ENCODE measurements at regions not wholly inside any gene's neighbourhood (a gene's known extent, or its start where the extent isn't known, plus 50 kb on each side); places are given as distances from the start of the nearest gene placed in this dataset.
"Not testable (repeated sequence)": the region's sequence is repeated elsewhere in the genome, so short reads cannot be mapped to it uniquely, and the experiment has no call there.

GRCh38 chr5:77908787-77909186, 132.6 kb upstream of the TBCA start:
- no peak for DNase-seq

DNA sequence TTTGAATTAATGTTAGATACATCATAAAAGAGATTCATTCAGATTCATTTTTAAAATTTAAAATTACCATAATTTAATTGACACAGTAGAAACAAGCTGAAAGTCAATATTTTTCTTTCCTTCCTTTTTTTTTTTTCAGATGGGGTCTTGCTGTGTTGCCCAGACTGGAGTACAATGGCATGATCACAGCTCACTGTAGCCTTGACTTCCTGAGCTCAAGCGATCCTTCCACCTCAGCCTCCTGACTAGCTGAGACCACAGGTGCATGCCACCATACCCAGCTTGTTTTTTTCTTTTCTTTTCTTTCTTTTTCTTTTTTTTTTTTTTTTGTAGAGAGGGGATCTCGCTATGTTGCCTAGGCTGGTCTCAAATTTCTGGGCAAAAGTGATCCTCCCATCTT, 131.6 kb upstream of the TBCA start:
- DNase-seq, result no peak

DNA sequence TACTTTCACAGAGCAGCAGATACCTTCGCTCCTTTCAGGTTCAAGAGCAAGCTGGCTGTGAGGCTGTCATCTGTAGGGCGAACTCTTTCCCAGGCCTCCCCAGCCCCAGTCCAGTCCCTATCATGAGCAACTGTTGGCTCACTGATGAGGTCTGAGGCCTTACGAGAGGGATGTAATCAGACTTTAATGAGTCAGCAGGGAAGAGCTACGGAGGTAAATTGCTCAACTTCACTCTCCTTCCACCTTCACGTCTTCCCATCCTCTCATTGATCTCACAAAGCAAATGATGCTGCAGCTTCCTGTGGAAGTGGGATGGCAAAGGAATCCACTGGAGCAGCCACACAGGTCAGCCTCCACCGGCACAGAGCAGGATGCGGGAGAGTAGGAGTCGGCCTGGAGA, 130.7 kb upstream of the TBCA start:
- DNase-seq, result no peak

- no peak for DNase-seq
These were observed 128.2 kb upstream of the TBCA start for GRCh38 chr5:77904362-77904761.

- DNase-seq, result no peak
These were observed 124.6 kb upstream of the TBCA start for GRCh38 chr5:77900691-77901090.

DNA sequence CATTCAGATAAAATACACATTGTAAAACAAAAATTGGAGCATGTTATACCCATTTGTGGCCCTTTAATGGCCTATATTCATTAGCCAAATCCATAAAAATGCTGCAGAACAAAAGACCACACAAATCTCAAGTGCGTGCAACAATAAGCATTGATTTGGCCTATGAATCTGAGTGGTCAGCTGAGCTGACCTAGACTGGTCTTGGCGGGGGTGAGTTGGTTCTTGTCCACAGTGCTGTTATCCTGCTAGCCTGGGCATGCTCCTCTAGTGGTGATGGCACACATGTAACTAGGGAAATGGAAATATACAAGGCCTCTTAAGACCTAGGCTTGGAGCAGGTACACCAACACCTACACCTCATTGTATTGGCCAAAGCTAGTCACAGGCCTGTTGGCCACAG, 122.2 kb upstream of the TBCA start:
- DNase-seq, result no peak

- DNase-seq, result no peak
These were observed 120.2 kb upstream of the TBCA start for GRCh38 chr5:77896338-77896737.

GRCh38 chr5:77894103-77894502, 118.0 kb upstream of the TBCA start:
- DNase-seq, result not testable (repeated sequence)

GRCh38 chr5:77893225-77893860, 117.2 kb upstream of the TBCA start:
- no peak for DNase-seq

DNA sequence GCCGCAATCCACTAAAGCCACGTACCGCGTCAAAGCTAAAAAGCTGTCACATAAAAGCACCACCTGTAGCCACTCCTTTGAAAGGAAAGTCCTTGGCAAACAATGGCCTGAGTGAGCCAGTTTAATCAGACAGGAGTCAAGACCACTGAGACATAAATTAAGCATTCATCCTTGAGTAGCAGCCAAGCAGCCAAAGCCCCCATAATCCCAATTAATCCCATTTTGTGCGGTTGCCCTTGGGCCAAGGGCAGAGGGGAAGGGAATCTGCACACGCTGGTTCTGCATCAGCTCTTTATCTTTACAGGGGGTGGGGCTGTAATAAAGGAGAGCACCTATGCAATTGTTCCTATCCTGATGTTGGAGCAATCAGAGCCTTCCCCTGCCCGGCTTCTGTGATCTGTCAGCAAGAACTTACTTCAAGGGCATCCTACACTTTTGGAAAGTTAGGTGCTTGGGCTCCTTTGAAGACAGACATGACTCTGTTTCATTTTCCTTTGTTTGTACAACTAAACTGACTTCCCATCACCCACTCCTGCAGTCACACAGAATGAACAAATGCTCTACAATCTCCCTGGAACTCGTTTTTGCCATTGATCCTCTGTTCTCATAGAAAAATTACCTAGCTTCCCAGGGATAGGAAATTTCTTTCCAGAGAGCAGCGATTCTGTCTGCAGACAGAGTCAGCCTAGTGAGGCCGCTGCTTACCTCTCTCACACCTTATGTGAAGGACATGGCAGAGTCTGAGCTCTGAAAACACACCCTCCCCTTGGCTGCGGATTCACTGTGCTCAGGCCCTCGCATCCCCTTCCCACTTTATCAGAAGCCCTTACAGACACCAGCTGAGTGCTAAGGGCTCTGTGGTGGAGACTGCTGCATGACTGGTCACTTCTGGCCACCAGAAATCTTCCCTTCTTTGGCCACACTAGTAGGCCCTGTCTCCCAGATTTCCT, 116.2 kb upstream of the TBCA start:
- DNase-seq, result no peak

DNA sequence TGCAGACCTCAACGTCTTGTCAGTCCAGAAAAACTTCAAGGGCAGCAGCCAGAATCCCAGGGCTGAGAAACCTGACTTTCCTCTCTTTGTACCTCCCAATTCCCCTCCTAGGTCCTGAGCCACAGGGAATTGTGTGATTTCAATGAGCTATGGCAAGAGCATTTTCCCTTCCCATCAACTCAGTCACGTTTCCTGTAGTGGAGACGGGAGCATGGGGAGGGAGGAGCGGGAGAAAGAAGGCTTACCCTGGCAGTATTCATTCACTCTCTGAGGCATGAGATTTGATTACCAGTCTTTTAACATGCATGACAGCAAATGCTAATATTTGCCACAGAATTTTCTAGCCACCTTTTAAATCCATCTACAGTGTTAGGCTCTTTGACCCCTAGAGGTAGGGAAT, 109.4 kb upstream of the TBCA start:
- no peak for DNase-seq

GRCh38 chr5:77882670-77883257, 106.6 kb upstream of the TBCA start:
- no peak for DNase-seq

GRCh38 chr5:77881528-77881927, 105.4 kb upstream of the TBCA start:
- no peak for DNase-seq

GRCh38 chr5:77877516-77878355, 101.6 kb upstream of the TBCA start:
- no peak for DNase-seq

GRCh38 chr5:77876862-77877502, 100.8 kb upstream of the TBCA start:
- no peak for DNase-seq

GRCh38 chr5:77876316-77876715, 100.2 kb upstream of the TBCA start:
- no peak for DNase-seq

DNA sequence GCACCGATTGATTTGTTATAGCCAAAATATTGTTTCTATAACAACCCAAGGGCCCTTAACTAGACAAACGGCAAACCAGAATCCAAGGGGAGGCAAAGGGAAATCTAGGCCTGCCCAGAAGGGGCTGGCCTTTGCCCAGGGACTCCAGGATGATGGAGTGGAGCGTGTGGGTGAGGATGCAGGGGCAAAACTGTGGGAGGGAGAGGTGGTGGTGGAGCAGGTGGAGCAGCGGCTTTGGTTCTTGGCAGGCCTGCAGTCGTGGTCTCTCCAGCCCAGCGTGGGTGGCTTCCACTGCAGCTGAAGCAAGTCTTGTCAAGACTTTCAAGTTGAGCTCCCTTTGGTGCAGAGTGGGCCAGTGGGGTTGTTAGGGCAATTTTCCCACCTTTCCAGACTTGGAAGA, 98.6 kb upstream of the TBCA start:
- no peak for DNase-seq

- no peak for DNase-seq
These were observed 97.1 kb upstream of the TBCA start for GRCh38 chr5:77873239-77873638.

DNA sequence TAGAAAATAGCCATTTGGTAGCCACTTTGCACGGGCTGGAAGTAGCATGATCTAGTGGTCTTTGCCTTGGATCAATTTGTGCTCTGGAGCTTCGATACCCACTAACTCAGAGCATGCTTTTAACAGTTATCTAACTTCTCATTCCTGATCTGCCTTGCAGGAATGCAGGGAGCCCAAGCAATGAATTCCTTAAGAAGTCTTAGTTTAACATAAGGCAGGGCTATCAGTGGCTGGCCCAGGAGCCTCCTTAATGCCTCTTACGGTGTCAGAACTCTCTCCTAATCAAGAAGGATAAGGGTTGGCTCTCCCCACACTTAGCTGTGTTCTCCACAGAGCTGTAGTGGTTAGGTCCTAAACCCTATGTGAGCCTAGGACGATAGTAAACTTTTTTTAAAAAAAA, 95.8 kb upstream of the TBCA start:
- no peak for DNase-seq

- no peak for DNase-seq
These were observed 94.9 kb upstream of the TBCA start for GRCh38 chr5:77871016-77871415.

DNA sequence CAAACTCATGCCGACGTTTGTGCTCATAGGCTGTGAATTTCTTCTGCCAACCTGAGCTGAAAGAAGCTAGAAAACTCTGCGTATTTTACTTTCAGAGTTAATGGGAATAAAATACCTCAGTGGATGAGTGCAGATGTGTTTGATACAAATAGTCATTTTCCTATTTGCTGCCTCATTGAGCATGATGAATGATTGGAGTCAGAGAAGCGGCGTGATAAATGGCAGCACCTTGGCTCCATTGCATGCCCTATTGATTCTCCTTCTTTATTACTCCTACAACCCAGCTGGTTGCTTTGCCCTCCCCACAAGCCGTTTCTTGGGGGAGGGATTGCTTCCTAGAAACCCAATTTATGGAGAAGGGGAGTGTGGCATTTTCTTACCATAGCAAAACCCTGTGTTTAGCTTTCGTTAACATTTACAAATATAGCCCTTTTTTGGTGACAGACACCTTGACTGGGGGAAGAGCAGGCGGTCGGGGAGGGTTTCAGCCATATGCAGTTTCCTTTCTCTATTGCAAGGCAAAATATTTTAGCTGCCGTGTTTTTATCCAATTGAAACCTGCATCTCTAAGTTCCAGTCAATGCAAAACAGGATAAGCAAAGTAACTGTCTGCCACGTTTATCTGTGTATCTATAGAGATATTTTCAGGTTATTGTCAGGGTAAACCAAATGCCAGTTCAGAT, 93.1 kb upstream of the TBCA start:
- no peak for DNase-seq

DNA sequence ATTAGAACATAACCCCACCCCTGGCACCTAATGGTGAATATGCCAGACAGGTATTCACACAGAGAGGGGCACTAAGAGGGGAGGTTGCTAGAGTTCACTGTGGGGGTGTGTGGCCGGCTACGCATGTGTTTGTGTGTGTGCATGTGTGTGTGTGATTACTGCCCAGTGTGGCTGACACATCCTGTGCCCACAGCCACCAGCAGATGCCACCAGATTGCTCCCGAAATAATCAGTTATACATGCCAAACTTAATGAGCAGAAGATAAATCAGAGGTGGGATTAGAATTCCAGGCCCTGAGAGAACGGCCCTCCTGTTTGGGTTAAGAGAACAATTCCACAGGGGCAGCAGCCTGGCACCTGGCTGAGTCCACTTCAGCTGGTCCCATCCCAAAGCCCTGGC, 91.8 kb upstream of the TBCA start:
- DNase-seq, result no peak
